Right lobe of liver (tissue), 6 donors: ENCODE measurements at regions not wholly inside any gene's neighbourhood (a gene's known extent, or its start where the extent isn't known, plus 50 kb on each side); places are given as distances from the start of the nearest gene placed in this dataset.

ENCODE experiments used
- ATAC-seq, 4 donors: fragments of 200-7000 bp; cut with Tn5 transposase; one replicate each; pipeline ENCODE4 v1.9.1; 2020; ENCODE audit warnings: mild to moderate bottlenecking in 4 of 4, moderate library complexity in 4 of 4
- DNase-seq, 3 donors: peaks; one replicate each; pipeline ENCODE4 v3.0.0-alpha.2; 2020
- H3K27ac ChIP-seq, 3 donors: fragments of 200-600 bp; one replicate each; pipeline ENCODE4 v1.8.0; 2022
- H3K27me3 ChIP-seq, 2 donors: fragments of 200-600 bp; one replicate each; pipeline ENCODE4 v1.8.0; 2022
- H3K36me3 ChIP-seq, 4 donors: fragments of 200-600 bp; sonication (generic) in 1 of 4; one replicate each; pipeline versions ENCODE4 v1.5.1 to v1.8.0; 2017 to 2022; ENCODE audit warnings: control low read depth in 1 of 4
- H3K4me1 ChIP-seq, 4 donors: fragments of 200-600 bp; sonication (generic) in 1 of 4; one replicate each; pipeline versions ENCODE4 v1.5.1 to v1.8.0; 2017 to 2022; ENCODE audit warnings: control low read depth in 1 of 4
- H3K4me3 ChIP-seq, 3 donors: fragments of 200-600 bp; one replicate each; pipeline ENCODE4 v1.8.0; 2022
- H3K9me3 ChIP-seq, 4 donors: fragments of 200-600 bp; sonication (generic) in 1 of 4; one replicate each; pipeline versions ENCODE4 v1.5.1 to v1.8.0; 2017 to 2022; ENCODE audit warnings: control low read depth in 1 of 4
- CTCF ChIP-seq, 4 donors: fragments of 200-600 bp in 3 of 4; fragments of 450-650 bp in 1 of 4; IDR thresholded peaks; one replicate each; pipeline versions ENCODE4 v1.5.1 to v1.8.0; 2016 to 2022; ENCODE audit warnings: antibody characterized with exemption in 4 of 4, mild to moderate bottlenecking in 2 of 4
- POLR2A ChIP-seq: fragments of 450-650 bp; IDR thresholded peaks from one replicate; pipeline ENCODE4 v1.6.1; 2017; ENCODE audit warnings: antibody characterized with exemption, mild to moderate bottlenecking
- WGBS: methylation state at CpG from one replicate; pipeline ENCODE4 v1.1.6; 2018; ENCODE audit warnings: low coverage, low lambda C conversion rate; ENCODE audit not compliant: insufficient coverage; ENCODE audit errors: missing lambda C conversion rate; 5-methylcytosine and 5-hydroxymethylcytosine counted together
- intact Hi-C, 2 donors: fragments of 100-400 bp; cut with DNase I; formaldehyde crosslinking; loops; one replicate each; pipeline versions ENCODE4 v1.11.2 to v1.14.1; 2022
- donor health status: DM: no; HTN: yes; CAD: no.
- donor health status: DM: no; HTN: no; CAD: no.
- donor health status: DM: no; HTN: no; CAD: no.
- donor health status: DM: no; HTN: yes; CAD: no.
- donor health status: DM: no; HTN: yes; CAD: no.

DNA sequence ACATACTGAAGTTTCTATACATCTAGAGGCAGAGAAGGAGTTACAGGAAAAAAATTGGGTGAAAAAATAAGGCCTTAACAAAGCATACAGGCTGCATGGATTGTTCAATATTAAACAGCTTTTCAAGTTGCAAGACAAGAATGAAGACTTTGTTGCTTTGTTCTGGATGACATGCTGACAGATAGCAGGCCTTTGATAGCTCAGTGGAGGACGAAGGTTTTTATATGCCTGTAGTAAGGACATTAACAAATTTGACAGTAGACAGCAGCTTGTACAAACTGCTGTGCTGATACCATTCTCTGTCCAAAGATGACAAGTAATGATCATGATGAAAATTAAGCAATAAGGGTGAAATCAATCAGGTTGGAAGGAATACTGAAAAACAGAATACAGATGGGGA lies 309.9 kb downstream of the NKX6-1 start:
- ATAC-seq (no peak), DNase-seq (no peak)
- Histone ChIP-seq H3K27me3 (no peaks in the 10 kb centered on the region), H3K9me3 (no peaks in the 10 kb centered on the region), H3K4me1 (no peaks in the 10 kb centered on the region), H3K4me3 (no peak overlapping the region), H3K36me3 (no peaks in the 10 kb centered on the region), H3K27ac (no peak overlapping the region)
- TF ChIP-seq POLR2A (no peak), CTCF (IDR thresholded peaks at IDR 0.05) (no peak)
- intact Hi-C loops, result no loop called here
- 33% methylated on average over 1 of the region's 1 CpG for WGBS

GRCh38 chr4:84179409-84179808 lies 319.7 kb downstream of the NKX6-1 start:
- no peak for ATAC-seq
- no peak overlapping the region for H3K27ac ChIP-seq
- H3K9me3 ChIP-seq, result no peaks in the 10 kb centered on the region
- WGBS, result 91% methylated on average over 2 of the region's 2 CpGs
- no peak for DNase-seq
- no peaks in the 10 kb centered on the region for H3K36me3 ChIP-seq
- intact Hi-C loops, result no loop called here
- H3K4me3 ChIP-seq, result no peak overlapping the region
- TF ChIP-seq CTCF (IDR thresholded peaks at IDR 0.05), result no peak
- no peak for TF ChIP-seq POLR2A
- no peaks in the 10 kb centered on the region for H3K4me1 ChIP-seq
- no peaks in the 10 kb centered on the region for H3K27me3 ChIP-seq

- DNase-seq (no peak), ATAC-seq (no peak)
- H3K4me1 ChIP-seq, result no peaks in the 10 kb centered on the region
- intact Hi-C loops, result no loop called here
- no peak for TF ChIP-seq POLR2A
- TF ChIP-seq CTCF (IDR thresholded peaks at IDR 0.05), result no peak
- H3K4me3 ChIP-seq, result no peak overlapping the region
- 39% methylated on average over 5 of the region's 5 CpGs for WGBS
- no peaks in the 10 kb centered on the region for H3K27me3 ChIP-seq
- H3K27ac ChIP-seq, result no peak overlapping the region
- no peaks in the 10 kb centered on the region for H3K9me3 ChIP-seq
- no peaks in the 10 kb centered on the region for H3K36me3 ChIP-seq
These were observed 321.1 kb downstream of the NKX6-1 start for GRCh38 chr4:84177831-84178542.

DNA sequence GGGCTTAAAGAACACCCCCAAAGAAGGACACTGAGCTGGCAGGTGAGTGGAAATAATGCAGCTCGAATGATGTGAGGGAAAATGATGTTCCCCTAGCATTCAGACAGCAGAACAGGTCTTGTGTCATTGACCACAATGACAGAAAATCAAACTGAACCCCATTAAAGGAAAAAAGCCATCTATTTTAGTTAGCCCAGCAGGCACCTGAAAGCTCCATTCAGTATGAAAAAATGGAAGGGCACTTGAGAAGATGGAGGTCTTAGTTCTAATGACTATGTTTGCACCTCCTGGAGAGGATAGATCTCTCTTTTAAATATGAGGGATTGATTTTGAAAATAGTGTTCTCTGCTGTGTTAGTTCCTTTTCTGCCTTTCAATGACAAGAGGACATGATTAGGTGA lies 323.1 kb downstream of the NKX6-1 start:
- no peaks in the 10 kb centered on the region for H3K36me3 ChIP-seq
- no peaks in the 10 kb centered on the region for H3K27me3 ChIP-seq
- ATAC-seq (no peak), DNase-seq (no peak)
- H3K4me3 ChIP-seq, result no peak overlapping the region
- TF ChIP-seq POLR2A, result no peak
- no peak for TF ChIP-seq CTCF (IDR thresholded peaks at IDR 0.05)
- intact Hi-C loops, result no loop called here
- 28% methylated on average over 1 of the region's 1 CpG for WGBS
- H3K27ac ChIP-seq, result no peak overlapping the region
- H3K4me1 ChIP-seq, result no peaks in the 10 kb centered on the region
- H3K9me3 ChIP-seq, result no peaks in the 10 kb centered on the region

DNA sequence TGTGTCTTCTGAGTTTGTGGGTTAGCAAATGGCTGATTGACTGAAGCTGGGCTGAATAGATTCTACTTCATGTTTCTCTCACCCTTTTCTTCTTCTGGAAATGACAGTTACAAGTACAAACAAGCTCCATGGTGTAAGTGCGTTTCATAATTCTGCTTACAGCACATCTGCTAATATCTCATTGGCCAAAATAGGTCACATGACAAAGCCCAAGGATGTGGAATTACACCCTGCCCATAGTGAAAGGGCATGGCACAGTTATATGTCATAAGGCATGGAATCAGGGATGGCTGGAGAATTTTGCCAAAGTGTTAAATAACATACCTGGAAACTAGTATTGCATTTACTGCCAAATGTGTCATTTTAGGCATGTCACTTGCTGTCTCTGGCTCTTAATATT lies 327.2 kb downstream of the NKX6-1 start:
- H3K9me3 ChIP-seq, result no peaks in the 10 kb centered on the region
- no peak for DNase-seq
- H3K27ac ChIP-seq, result no peak overlapping the region
- H3K4me3 ChIP-seq, result no peak overlapping the region
- TF ChIP-seq POLR2A (no peak), CTCF (IDR thresholded peaks at IDR 0.05) (no peak)
- no peaks in the 10 kb centered on the region for H3K4me1 ChIP-seq
- no peaks in the 10 kb centered on the region for H3K27me3 ChIP-seq
- H3K36me3 ChIP-seq, result no peaks in the 10 kb centered on the region
- no peak for ATAC-seq
- 75% methylated on average over 1 of the region's 1 CpG for WGBS
- intact Hi-C loops, result no loop called here
